ENCODE measurements at regions not wholly inside any gene's neighbourhood (a gene's known extent, or its start where the extent isn't known, plus 50 kb on each side); places are given as distances from the start of the nearest gene placed in this dataset.

- ChIA-PET CTCF (ENCODE audit: low intra/inter-chr PET ratio) (no interaction called here), POLR2A (no interaction called here)
- Histone ChIP-seq H3K9me3 (replicated peaks; ENCODE audit: control insufficient read depth, insufficient read depth, low read depth, low read length) (no peaks in the 10 kb centered on the region), H3K27ac (ENCODE audit: extremely low read depth, low read depth, low read length) (no peak overlapping the region), H3K9me1 (ENCODE audit: control insufficient read depth, insufficient read depth, low read length) (no peaks in the 10 kb centered on the region), H3K4me1 (replicated peaks in 1 of 2; ENCODE audit: control insufficient read depth in 2 of 2, insufficient read depth in 2 of 2, low read length in 2 of 2) (no peaks in the 10 kb centered on the region), H3K79me2 (ENCODE audit: control insufficient read depth, insufficient read depth, low read length) (no peaks in the 10 kb centered on the region), H4K20me1 (replicated peaks; ENCODE audit: control insufficient read depth, insufficient read depth, low read length) (no peaks in the 10 kb centered on the region), H3K27me3 (ENCODE audit: control insufficient read depth in 2 of 2, insufficient read depth in 2 of 2, low read length in 2 of 2) (no peaks in the 10 kb centered on the region), H3K4me2 (ENCODE audit: insufficient read depth, low read length) (no peak overlapping the region), H2AFZ (ENCODE audit: low read depth, low read length) (no peak overlapping the region), H3K9ac (ENCODE audit: insufficient read depth in 1 of 2, low read depth in 2 of 2, low read length in 2 of 2) (no peak overlapping the region), H3K36me3 (ENCODE audit: control insufficient read depth, insufficient read depth, low read length) (no peaks in the 10 kb centered on the region), H3K4me3 (no peak overlapping the region)
- 4% methylated on average over 1 of the region's 1 CpG for WGBS (ENCODE audit: insufficient coverage, low coverage, missing lambda C conversion rate)
- TF ChIP-seq IRF9 (tag; IDR thresholded peaks at IDR 0.05) (no peak), ZBTB5 (IDR thresholded peaks at IDR 0.05) (no peak), ZNF644 (tag; IDR thresholded peaks at IDR 0.05; ENCODE audit: low read depth) (no peak), ZC3H11A (IDR thresholded peaks at IDR 0.05; ENCODE audit: low read depth, low read length) (no peak)
- no peak for DNase-seq (ENCODE audit: extremely low read depth in 1 of 4, low spot score in 3 of 4)
- BruUV-seq (replicated peaks) = no TSS peak
- intact Hi-C loops (cut with micrococcal nuclease) (no loop called here), in situ Hi-C loops (cut with MboI) (no loop called here)
- ATAC-seq = no peak
- no peak for FAIRE-seq
Observed at GRCh38 chr7:85386460-85386859, 199.6 kb upstream of the SEMA3D start.

All from K562 (cell line).